HUES64 (cell line): ENCODE measurements at regions not wholly inside any gene's neighbourhood (a gene's known extent, or its start where the extent isn't known, plus 50 kb on each side); places are given as distances from the start of the nearest gene placed in this dataset.
"Not testable (repeated sequence)": the region's sequence is repeated elsewhere in the genome, so short reads cannot be mapped to it uniquely, and the experiment has no call there.

Source experiments
- H3K27ac ChIP-seq: 2 replicates; pipeline ENCODE4 v1.7.0; 2013; ENCODE audit warnings: low read depth, low read length, inconsistent platforms
- H3K27me3 ChIP-seq: 2 replicates; pipeline ENCODE4 v1.6.1; 2013; ENCODE audit warnings: mild to moderate bottlenecking, low read length; ENCODE audit not compliant: insufficient read depth
- H3K36me3 ChIP-seq: 2 replicates; pipeline ENCODE4 v1.6.1; 2013; ENCODE audit warnings: mild to moderate bottlenecking, low read length; ENCODE audit not compliant: insufficient read depth
- H3K4me1 ChIP-seq: 2 replicates; pipeline ENCODE4 v1.6.1; 2013; ENCODE audit warnings: mild to moderate bottlenecking, low read length, moderate library complexity; ENCODE audit not compliant: insufficient read depth
- H3K4me3 ChIP-seq: 2 replicates; pipeline ENCODE4 v1.5.1; 2013; ENCODE audit warnings: mild to moderate bottlenecking, low read length, moderate library complexity
- H3K9ac ChIP-seq: 2 replicates; pipeline ENCODE4 v1.6.1; 2013; ENCODE audit warnings: mild to moderate bottlenecking, low read depth, low read length
- H3K9me3 ChIP-seq: 2 replicates; pipeline ENCODE4 v1.6.1; 2013; ENCODE audit warnings: low read depth, low read length; ENCODE audit not compliant: insufficient read depth
- WGBS: fragments of 150-250, 120-280 bp; methylation state at CpG from one replicate; pipeline ENCODE4 v1.1.7; 2013; ENCODE audit warnings: missing lambda C conversion rate; 5-methylcytosine and 5-hydroxymethylcytosine counted together

DNA sequence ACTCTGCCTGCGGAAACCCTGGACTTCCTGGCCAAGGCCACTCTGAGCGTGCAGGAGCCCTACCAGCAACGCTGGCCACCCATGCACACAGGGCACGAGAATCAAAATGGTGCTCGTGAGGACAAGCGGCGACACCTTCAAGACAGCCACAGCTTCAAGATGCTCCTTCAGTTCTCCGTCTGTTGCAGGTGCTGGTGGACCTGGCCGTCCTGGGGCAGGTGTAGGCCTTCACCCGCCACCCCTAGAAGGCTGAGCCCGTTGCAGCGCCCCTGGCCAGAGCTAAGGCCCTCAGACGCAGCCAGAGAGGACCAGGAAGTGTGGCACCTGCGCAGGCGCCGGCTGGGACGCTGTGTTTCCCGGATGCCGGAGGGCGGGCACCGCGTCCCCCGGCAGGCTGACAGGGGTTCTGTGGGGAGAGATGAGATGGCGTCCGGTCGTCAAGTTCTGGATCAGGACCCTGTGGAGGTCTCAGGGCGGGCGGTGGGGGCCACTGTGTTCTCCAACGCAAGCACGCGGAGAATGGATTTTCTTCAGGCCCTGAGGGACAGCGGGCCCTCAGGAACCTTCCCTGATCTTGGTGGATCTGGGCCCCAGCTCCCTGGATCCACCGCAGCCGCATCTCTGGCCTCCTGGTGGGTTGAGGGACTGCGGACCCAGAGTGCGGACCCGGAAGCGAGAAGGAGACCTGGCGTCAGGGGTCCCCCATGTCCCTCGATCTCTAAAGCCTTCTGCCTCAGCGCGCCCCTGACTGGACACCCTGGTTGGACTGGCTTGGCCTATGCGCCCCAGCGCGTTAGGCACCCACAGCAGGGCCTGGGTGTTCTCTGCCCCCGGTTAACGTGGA is 1770.8 kb upstream of the CDH9 start:
- 94% methylated on average over 47 of the region's 47 CpGs for WGBS
- Histone ChIP-seq H3K4me1 (no peaks in the 10 kb centered on the region), H3K36me3 (no peaks in the 10 kb centered on the region), H3K9ac (no peak overlapping the region), H3K4me3 (no peak overlapping the region), H3K27me3 (no peaks in the 10 kb centered on the region), H3K9me3 (no peaks in the 10 kb centered on the region), H3K27ac (no peak overlapping the region)

DNA sequence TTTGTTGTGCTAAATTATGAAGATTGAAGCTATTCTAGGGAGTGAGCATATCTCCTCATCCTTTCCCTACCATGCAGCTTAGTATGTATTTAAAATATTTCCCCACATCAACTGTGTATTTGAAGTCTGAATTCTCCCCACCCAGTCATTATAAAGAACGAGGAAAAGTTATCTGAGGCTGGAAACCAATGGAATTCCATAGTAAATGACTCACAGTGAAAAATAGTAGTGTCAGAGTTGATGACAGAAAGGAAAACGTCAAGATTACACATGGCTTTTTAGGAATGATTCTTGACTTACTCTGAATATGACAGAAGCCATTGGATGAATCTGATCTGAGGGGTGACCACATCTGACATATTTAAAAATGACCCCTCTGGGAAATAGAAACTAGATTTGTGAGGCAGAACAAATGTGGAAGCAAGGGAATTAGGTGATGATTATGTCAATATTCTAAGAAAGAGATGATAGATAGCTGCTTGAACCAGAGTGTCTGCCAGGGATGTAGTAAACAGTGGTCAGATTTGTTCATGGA is 1768.9 kb upstream of the CDH9 start:
- Histone ChIP-seq H3K27ac (no peak overlapping the region), H3K27me3 (no peaks in the 10 kb centered on the region), H3K4me1 (no peaks in the 10 kb centered on the region), H3K9ac (no peak overlapping the region), H3K4me3 (no peak overlapping the region), H3K36me3 (no peaks in the 10 kb centered on the region), H3K9me3 (no peaks in the 10 kb centered on the region)
- 82% methylated on average over 2 of the region's 2 CpGs for WGBS

DNA sequence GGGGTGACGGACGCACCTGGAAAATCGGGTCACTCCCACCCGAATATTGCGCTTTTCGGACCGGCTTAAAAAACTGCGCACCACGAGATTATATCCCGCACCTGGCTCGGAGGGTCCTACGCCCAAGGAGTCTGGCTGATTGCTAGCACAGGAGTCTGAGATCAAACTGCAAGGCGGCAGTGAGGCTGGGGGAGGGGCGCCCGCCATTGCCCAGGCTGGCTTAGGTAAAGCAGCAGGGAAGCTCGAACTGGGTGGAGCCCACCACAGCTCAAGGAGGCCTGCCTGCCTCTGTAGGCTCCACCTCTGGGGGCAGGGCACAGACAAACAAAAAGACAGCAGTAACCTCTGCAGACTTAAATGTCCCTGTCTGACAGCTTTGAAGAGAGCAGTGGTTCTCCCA is 1760.6 kb upstream of the CDH9 start:
- WGBS, result 94% methylated on average over 15 of the region's 16 CpGs

DNA sequence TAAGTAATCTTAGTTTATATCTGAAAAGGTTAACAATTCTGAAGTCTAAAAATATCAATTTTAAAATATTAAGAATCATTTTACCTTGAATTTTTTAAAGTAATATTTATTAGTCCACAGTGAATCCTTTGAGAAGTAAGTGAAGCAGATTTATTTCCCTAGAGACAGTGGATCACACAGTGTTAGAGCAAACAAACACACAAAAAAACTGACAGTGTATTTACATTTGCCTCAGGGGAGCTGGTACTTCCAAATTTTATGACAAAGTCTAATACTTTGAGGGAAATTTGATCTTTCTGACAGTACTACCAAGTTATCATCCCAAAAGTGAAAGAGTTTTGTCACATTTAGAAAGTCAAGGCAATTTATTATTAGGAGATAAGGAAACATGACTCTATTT is 1750.6 kb upstream of the CDH9 start:
- Histone ChIP-seq H3K9me3 (no peaks in the 10 kb centered on the region), H3K9ac (no peak overlapping the region), H3K27me3 (no peaks in the 10 kb centered on the region), H3K4me3 (no peak overlapping the region), H3K27ac (no peak overlapping the region), H3K4me1 (no peaks in the 10 kb centered on the region), H3K36me3 (no peaks in the 10 kb centered on the region)

More for the DNA sequence above, 1760.6 kb upstream of the CDH9 start:
- not testable (repeated sequence) for H3K9ac ChIP-seq, H3K27ac ChIP-seq, H3K4me1 ChIP-seq, H3K27me3 ChIP-seq, H3K4me3 ChIP-seq, H3K36me3 ChIP-seq, H3K9me3 ChIP-seq

DNA sequence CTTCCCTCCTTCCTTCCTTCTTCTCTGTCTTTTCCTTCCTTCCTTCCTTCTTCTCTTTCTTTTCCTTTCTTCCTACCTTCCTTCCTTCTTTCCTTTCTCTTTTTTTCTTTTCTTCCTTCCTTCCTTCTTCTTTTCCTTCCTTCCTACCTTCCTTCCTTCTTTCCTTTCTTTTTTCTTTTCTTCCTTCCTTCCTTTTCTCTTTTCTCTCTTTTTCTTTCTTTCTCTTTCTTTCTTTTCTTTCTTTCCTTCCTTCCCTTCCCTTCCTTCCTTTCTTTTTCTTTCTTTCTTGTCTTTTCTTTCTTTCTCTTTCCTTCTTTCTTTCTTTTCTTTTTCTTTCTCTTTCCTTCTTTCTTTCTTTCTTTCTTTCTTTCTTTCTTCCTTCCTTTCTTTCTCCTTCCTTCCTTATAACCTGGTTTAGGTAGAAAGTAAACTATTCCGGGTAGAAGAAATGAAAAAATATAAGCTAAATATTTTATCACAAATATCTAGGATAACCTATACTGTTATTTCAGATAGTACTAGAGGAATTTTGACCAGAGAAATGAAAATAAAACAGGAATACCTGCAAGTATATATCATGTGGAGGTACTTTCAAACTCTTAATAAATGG is 1741.8 kb upstream of the CDH9 start:
- no peaks in the 10 kb centered on the region for H3K4me1 ChIP-seq
- H3K4me3 ChIP-seq, result no peak overlapping the region
- H3K27ac ChIP-seq, result no peak overlapping the region
- H3K36me3 ChIP-seq, result no peaks in the 10 kb centered on the region
- no peak overlapping the region for H3K9ac ChIP-seq
- no CpG with 5 or more reads among the region's 1 CpG for WGBS
- H3K9me3 ChIP-seq, result no peaks in the 10 kb centered on the region
- H3K27me3 ChIP-seq, result no peaks in the 10 kb centered on the region

DNA sequence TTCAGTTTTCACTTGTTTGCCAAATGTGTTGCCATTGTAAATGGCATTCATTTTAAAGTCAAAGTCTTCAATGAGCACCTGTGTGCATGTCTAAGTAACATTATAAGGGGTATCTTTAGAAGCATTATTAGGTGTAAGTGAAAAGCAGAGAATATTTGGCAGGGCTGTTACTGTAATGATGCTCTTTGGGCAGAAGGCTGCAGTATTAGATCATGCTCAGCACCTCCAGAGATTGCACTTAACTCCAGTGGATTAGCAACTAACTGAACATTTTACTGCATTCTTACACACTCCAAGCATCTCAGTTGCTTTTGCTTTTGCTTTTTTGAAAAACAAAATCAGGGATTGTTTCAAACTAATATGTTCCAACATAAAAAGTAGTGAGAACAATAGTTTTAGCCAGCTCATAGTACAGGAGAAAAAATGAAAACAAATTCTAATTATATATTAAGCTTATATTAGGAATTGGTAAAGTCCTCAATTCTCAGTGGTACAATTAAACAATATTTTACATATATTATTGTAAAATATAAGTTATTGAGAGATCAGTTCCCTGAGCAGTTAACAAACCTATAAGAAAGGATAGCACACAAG is 1740.9 kb upstream of the CDH9 start:
- no peaks in the 10 kb centered on the region for H3K9me3 ChIP-seq
- no peaks in the 10 kb centered on the region for H3K27me3 ChIP-seq
- H3K36me3 ChIP-seq, result no peaks in the 10 kb centered on the region
- H3K4me3 ChIP-seq, result no peak overlapping the region
- H3K4me1 ChIP-seq, result no peaks in the 10 kb centered on the region
- H3K27ac ChIP-seq, result no peak overlapping the region
- H3K9ac ChIP-seq, result no peak overlapping the region

DNA sequence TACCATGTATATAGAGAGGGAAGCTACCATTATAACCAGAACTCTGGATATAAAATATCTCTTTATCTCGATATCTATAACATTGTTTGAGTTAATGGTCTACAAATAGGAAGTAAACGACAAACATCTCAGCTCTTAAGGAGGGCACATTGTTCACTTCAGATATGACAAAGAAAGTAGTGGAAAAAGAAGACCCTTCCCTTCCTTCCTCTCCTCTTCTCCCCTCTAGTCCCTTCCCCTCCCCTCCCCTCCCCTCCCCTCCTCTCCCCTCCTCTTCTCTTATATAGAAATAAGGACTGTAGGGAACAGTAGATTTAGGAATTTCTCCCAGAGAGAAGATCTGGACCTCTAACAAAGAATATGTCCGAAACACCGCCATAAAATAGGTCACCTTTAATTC is 1731.9 kb upstream of the CDH9 start:
- H3K9ac ChIP-seq, result no peak overlapping the region
- H3K27me3 ChIP-seq, result no peaks in the 10 kb centered on the region
- no peak overlapping the region for H3K27ac ChIP-seq
- H3K36me3 ChIP-seq, result no peaks in the 10 kb centered on the region
- no peaks in the 10 kb centered on the region for H3K4me1 ChIP-seq
- H3K9me3 ChIP-seq, result no peaks in the 10 kb centered on the region
- 96% methylated on average over 2 of the region's 4 CpGs for WGBS
- H3K4me3 ChIP-seq, result no peak overlapping the region

DNA sequence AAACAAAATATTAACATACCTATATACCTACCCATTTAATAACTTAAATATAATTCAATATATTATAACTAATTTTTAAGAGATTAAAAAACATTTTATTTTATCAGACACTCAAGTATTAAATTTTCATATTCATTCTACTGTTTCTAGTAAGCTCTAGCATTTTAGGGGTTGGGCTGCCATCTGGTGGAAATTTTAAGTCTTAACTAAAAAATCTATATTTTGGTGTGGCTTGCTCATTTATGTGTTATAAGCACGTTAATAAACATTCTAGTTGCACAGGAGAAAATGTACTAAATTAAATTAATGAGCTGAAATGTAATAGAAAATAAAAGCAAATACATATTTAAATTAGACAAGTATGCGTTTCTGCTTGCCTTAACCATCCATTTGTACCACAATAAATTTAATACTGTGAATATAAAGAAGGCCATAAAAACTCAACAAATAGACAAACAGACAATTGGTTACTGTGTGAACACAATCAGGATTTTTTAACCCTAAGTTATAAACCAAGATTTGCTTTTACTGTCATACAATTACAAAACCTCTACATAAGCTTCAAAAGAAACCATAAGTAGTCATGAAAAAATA is 1728.3 kb upstream of the CDH9 start:
- H3K27ac ChIP-seq, result no peak overlapping the region
- H3K9ac ChIP-seq, result no peak overlapping the region
- H3K4me1 ChIP-seq, result peaks cover 4% of the 10 kb centered on the region; the same call in 1 of the 2 replicates
- WGBS, result no CpG with 5 or more reads among the region's 2 CpGs
- H3K9me3 ChIP-seq, result no peaks in the 10 kb centered on the region
- H3K36me3 ChIP-seq, result no peaks in the 10 kb centered on the region
- no peak overlapping the region for H3K4me3 ChIP-seq
- H3K27me3 ChIP-seq, result no peaks in the 10 kb centered on the region

DNA sequence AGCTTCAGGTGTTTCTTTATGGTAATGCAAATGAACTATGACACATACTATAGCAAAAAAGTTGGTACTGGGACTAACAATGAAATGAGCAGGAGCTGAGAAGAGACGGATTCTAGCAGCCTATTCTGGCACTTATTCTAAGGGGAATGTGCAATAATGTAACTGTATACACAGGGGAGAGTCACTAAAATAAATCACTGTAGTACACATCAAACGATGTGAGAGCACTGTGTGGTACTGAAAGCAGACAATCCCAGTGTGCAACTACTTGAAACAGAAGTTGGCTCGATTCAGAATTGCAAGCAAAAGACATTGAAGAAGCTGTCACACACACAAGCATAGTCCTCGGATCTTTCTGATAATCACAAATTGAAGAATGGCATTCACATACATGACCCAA is 1713.0 kb upstream of the CDH9 start:
- Histone ChIP-seq H3K9me3 (no peaks in the 10 kb centered on the region), H3K27ac (no peak overlapping the region), H3K27me3 (no peaks in the 10 kb centered on the region), H3K36me3 (no peaks in the 10 kb centered on the region), H3K4me1 (no peaks in the 10 kb centered on the region), H3K9ac (no peak overlapping the region), H3K4me3 (no peak overlapping the region)
- 92% methylated on average over 4 of the region's 4 CpGs for WGBS

- Histone ChIP-seq H3K36me3 (no peaks in the 10 kb centered on the region), H3K4me1 (no peaks in the 10 kb centered on the region), H3K27ac (no peak overlapping the region), H3K9me3 (no peaks in the 10 kb centered on the region), H3K9ac (no peak overlapping the region), H3K27me3 (no peaks in the 10 kb centered on the region), H3K4me3 (no peak overlapping the region)
Measured at GRCh38 chr5:28750251-28750650, 1711.9 kb upstream of the CDH9 start.

DNA sequence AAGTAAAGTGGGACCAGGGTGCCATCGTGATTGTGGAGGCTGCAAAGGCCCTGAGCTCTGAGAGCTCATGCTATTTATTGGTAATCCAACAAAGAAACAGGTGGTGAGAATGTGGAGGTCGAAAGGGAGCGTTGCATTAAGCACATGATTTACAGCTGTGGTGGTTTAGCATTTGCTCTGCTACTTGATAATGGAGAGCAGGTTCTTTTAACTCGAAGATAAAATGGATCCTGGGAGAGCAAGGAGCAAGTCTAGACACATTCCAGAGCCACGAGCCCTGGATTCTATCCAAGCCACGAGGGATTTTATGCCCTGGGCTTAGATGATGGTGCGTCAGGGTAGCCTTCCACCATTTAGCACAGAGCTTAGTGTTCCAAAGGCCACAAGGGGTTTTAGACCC is 1710.1 kb upstream of the CDH9 start:
- Histone ChIP-seq H3K4me3 (no peak overlapping the region), H3K4me1 (no peaks in the 10 kb centered on the region), H3K36me3 (no peaks in the 10 kb centered on the region), H3K9ac (no peak overlapping the region), H3K9me3 (no peaks in the 10 kb centered on the region), H3K27ac (no peak overlapping the region), H3K27me3 (no peaks in the 10 kb centered on the region)
- 91% methylated on average over 7 of the region's 7 CpGs for WGBS
